ENCODE measurements at regions not wholly inside any gene's neighbourhood (a gene's known extent, or its start where the extent isn't known, plus 50 kb on each side); places are given as distances from the start of the nearest gene placed in this dataset.
A peak's percentile ranks its signal among the peaks of the same experiment; 100 is the strongest.
"Not testable (repeated sequence)": the region's sequence is repeated elsewhere in the genome, so short reads cannot be mapped to it uniquely, and the experiment has no call there.

DNA sequence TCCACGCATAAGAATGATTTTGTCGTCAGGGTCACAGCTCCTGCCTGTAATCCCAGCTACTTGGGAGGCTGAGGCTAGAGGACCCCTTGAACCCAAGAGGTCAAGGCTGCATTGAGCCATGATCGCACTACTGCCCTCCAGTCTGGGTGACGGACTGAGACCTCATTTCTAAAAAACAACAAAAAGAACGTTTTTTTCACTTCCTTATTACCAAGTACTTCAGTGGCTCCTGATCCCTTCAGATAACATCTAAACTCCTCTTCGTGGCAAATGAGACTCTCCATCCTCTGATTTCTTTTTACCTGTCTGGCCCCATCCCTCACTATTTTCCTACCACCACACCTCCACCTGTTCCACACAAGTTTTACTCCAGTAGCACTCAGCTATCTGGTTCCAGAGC is 105.4 kb upstream of the TLK1 start:
- H3K27me3 ChIP-seq (ENCODE audit: control insufficient read depth in 1 of 2, insufficient read depth in 2 of 2, low read length in 2 of 2) = no peaks in the 10 kb centered on the region
- no peak overlapping the region for H3K9ac ChIP-seq (ENCODE audit: low read length in 2 of 2)
- no peaks in the 10 kb centered on the region for H3K4me1 ChIP-seq (ENCODE audit: control insufficient read depth, insufficient read depth, low read length)
- H3K36me3 ChIP-seq (ENCODE audit: control insufficient read depth in 2 of 2, insufficient read depth in 2 of 2, low read length in 2 of 2) = no peaks in the 10 kb centered on the region
- H3K27ac ChIP-seq (ENCODE audit: low read length) = no peak overlapping the region
- H3K4me3 ChIP-seq (ENCODE audit: low read length in 2 of 2) = no peak overlapping the region
- no peaks in the 10 kb centered on the region for H3K9me3 ChIP-seq (ENCODE audit: control insufficient read depth in 2 of 2, low read length in 2 of 2)

DNA sequence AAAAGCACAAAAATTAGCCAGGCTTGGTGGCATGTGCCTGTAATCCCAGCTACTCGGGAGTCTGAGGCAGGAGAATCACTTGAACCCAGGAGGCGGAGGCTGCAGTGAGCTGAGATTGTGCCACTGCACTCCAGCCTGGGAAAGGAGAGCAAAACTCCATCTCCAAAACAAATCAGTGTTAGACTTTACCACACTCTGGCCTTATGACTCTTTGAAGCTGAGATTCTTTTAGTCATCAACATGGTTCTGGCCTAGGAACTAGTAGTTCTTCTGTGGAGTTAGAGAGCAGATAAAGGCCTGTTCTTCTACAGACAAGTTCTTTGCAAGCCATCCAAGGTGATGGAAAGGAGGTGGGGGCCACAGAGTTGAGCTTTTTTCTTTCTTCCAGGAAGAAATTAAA is 100.8 kb upstream of the TLK1 start:
- H3K9me3 ChIP-seq (ENCODE audit: control insufficient read depth in 2 of 2, low read length in 2 of 2); H3K27me3 ChIP-seq (ENCODE audit: control insufficient read depth in 1 of 2, insufficient read depth in 2 of 2, low read length in 2 of 2); H3K4me1 ChIP-seq (ENCODE audit: control insufficient read depth, insufficient read depth, low read length); H3K4me3 ChIP-seq (ENCODE audit: low read length in 2 of 2); H3K36me3 ChIP-seq (ENCODE audit: control insufficient read depth in 2 of 2, insufficient read depth in 2 of 2, low read length in 2 of 2); H3K9ac ChIP-seq (ENCODE audit: low read length in 2 of 2): not testable (repeated sequence)
- H3K27ac ChIP-seq (ENCODE audit: low read length) = peak overlapping the region; percentile 42

DNA sequence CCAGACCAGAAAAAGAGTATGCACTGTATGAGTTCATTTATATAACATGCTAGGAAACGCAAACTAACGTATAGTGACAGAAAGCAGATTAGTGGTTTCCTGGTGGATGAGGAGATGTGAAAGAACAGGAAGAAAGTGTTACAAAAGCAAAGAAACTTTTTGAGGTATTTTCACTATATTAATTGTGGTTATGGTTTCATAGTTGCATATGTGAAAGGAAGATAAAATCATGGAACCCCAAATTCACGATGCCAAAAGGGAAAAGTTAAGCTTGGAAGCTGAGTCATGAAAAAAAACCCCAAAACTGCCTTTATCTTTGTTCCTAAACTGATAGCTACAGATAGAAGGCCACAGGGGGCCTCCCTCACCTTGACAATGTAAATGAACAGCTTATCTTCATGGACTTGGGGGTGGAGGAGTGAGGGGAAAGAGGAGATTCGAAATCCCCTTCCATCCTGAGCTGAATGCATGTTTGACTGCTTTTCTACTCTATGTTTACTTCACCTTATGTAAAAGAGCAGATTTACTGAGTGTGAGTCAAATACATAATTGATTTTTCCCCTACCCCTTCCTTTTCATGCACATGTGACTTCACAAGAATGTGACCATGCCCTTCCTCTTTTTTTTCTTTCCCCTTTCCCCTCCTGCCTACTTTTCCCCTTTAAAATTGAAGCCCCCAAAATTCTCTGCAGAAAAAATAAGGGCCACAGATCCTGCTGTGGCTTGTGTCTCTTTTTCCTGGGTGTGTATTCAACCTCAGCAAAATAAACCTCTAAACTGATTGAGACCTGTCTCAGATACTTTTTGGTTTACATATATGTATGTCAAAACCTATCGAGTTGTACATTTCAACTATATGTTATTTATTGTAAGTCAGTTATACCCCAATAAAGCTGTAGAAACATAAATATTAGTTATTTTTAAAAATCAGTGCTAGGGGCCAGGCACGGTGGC is 100.1 kb upstream of the TLK1 start:
- no peaks in the 10 kb centered on the region for H3K4me1 ChIP-seq (ENCODE audit: control insufficient read depth, insufficient read depth, low read length)
- no peak overlapping the region for H3K9ac ChIP-seq (ENCODE audit: low read length in 2 of 2)
- H3K4me3 ChIP-seq (ENCODE audit: low read length in 2 of 2) = no peak overlapping the region
- H3K36me3 ChIP-seq (ENCODE audit: control insufficient read depth in 2 of 2, insufficient read depth in 2 of 2, low read length in 2 of 2) = no peaks in the 10 kb centered on the region
- H3K9me3 ChIP-seq (ENCODE audit: control insufficient read depth in 2 of 2, low read length in 2 of 2) = no peaks in the 10 kb centered on the region
- no peaks in the 10 kb centered on the region for H3K27me3 ChIP-seq (ENCODE audit: control insufficient read depth in 1 of 2, insufficient read depth in 2 of 2, low read length in 2 of 2)
- H3K27ac ChIP-seq (ENCODE audit: low read length) = no peak overlapping the region

DNA sequence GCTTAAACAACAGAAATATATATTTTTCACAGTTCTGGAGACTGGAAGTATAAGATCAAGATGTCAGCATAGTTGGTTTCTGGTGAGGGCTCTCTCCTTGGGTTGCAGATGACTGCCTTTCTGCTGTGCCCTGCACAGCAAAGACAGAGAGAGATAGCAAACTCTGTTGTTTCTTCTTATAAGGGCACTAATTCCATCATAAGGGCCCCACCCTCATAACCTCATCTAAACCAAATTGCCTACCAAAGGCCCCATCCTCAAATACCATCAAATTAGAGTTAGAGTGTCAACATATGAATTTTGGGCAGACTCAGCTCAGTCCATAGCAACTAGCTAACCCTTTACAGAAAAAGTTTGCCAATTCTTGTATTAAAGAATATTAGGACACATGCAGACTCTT is 94.0 kb upstream of the TLK1 start:
- H3K9me3 ChIP-seq (ENCODE audit: control insufficient read depth in 2 of 2, low read length in 2 of 2) = peaks cover 0 to 3% of the 10 kb centered on the region in 2 donors
- H3K9ac ChIP-seq (ENCODE audit: low read length in 2 of 2) = no peak overlapping the region
- no peak overlapping the region for H3K4me3 ChIP-seq (ENCODE audit: low read length in 2 of 2)
- H3K27ac ChIP-seq (ENCODE audit: low read length) = peak overlapping the region; percentile 71
- H3K4me1 ChIP-seq (ENCODE audit: control insufficient read depth, insufficient read depth, low read length) = peaks cover 9% of the 10 kb centered on the region
- H3K36me3 ChIP-seq (ENCODE audit: control insufficient read depth in 2 of 2, insufficient read depth in 2 of 2, low read length in 2 of 2) = no peaks in the 10 kb centered on the region
- H3K27me3 ChIP-seq (ENCODE audit: control insufficient read depth in 1 of 2, insufficient read depth in 2 of 2, low read length in 2 of 2) = no peaks in the 10 kb centered on the region

DNA sequence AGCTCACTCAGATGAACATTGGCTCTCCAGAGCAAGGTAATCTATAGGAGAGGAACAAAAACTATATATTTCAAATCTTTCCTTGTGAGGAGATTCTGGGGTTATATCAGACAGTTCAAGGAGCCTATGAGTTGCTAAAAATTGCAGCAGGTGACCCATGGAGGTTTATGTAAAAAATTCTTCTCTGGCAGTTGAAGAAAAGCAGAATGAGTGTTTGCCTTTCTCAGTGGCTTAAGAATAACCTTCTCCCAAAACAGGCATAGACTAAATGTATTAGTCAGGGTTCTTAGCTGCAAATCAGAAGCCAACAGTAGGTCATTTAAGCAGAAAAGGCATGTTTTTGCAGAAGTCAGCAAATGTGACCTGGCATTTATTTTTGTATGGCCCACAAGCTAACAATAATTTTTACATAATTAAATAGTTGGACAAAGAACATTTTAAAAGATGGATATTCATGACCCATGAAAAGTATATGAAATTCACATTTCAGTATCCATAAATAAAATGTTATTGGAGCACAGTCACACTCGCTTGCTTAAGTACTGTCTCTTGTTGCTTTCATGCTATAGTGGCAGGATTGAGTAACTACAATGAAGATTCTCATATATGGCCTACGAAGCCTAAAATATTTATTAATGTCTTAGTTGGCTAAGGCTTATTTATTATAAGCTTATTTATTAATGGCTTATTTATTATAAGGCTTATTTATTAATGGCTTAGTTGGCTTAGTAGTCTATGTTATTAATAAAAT is 93.4 kb upstream of the TLK1 start:
- H3K4me3 ChIP-seq (ENCODE audit: low read length in 2 of 2) = peak overlapping the region in 1 of 2 donors; percentile 23
- peaks cover 0 to 3% of the 10 kb centered on the region in 2 donors for H3K9me3 ChIP-seq (ENCODE audit: control insufficient read depth in 2 of 2, low read length in 2 of 2)
- peak overlapping the region; percentile 63 for H3K27ac ChIP-seq (ENCODE audit: low read length)
- H3K36me3 ChIP-seq (ENCODE audit: control insufficient read depth in 2 of 2, insufficient read depth in 2 of 2, low read length in 2 of 2) = no peaks in the 10 kb centered on the region
- H3K9ac ChIP-seq (ENCODE audit: low read length in 2 of 2) = no peak overlapping the region
- H3K4me1 ChIP-seq (ENCODE audit: control insufficient read depth, insufficient read depth, low read length) = peaks cover 9% of the 10 kb centered on the region
- no peaks in the 10 kb centered on the region for H3K27me3 ChIP-seq (ENCODE audit: control insufficient read depth in 1 of 2, insufficient read depth in 2 of 2, low read length in 2 of 2)

DNA sequence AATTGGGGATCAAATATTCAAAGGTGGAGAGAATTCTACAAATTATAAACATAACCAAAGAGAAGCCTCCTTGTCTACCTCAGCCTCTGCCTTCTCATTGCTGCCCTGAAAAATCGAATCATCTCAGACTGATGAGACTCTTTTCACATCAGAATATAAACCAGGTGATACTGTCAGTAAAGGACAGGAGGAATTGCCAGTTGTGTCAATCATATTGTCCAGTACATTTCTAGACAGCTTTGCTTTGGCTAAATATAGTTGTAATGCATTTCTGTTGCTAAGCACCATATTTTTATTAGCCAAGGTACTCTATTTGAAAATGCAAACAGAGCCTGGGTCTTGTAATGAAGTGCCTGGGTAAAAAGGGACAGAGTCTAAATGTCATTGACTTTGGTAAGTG is 92.6 kb upstream of the TLK1 start:
- Histone ChIP-seq H3K27me3 (ENCODE audit: control insufficient read depth in 1 of 2, insufficient read depth in 2 of 2, low read length in 2 of 2) (no peaks in the 10 kb centered on the region), H3K36me3 (ENCODE audit: control insufficient read depth in 2 of 2, insufficient read depth in 2 of 2, low read length in 2 of 2) (no peaks in the 10 kb centered on the region), H3K27ac (ENCODE audit: low read length) (peak overlapping the region; percentile 63), H3K4me3 (ENCODE audit: low read length in 2 of 2) (peak overlapping the region in 1 of 2 donors; percentile 23), H3K4me1 (ENCODE audit: control insufficient read depth, insufficient read depth, low read length) (peaks cover 9% of the 10 kb centered on the region), H3K9ac (ENCODE audit: low read length in 2 of 2) (no peak overlapping the region), H3K9me3 (ENCODE audit: control insufficient read depth in 2 of 2, low read length in 2 of 2) (peaks cover 0 to 3% of the 10 kb centered on the region in 2 donors)

DNA sequence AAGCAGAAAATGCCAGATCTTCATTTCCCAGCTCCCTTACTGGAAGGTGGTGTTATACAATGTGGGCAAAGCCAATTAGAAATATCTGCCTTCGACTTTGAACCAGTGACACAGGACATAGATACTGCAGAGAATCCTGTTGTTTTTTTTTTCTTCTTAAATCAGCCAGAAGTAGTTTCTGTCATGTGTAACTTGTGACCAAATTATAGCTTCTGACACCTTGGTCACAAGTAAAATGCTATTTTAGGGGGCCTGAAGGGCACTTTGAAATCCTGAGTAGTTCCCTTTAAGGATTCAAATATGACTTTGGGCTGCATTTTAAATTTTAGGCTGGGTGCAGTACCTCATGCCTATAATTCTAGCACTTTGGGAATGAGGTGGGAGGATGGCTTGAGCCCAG is 89.0 kb upstream of the TLK1 start:
- H3K9me3 ChIP-seq (ENCODE audit: control insufficient read depth in 2 of 2, low read length in 2 of 2) = peaks cover 0 to 3% of the 10 kb centered on the region in 2 donors

DNA sequence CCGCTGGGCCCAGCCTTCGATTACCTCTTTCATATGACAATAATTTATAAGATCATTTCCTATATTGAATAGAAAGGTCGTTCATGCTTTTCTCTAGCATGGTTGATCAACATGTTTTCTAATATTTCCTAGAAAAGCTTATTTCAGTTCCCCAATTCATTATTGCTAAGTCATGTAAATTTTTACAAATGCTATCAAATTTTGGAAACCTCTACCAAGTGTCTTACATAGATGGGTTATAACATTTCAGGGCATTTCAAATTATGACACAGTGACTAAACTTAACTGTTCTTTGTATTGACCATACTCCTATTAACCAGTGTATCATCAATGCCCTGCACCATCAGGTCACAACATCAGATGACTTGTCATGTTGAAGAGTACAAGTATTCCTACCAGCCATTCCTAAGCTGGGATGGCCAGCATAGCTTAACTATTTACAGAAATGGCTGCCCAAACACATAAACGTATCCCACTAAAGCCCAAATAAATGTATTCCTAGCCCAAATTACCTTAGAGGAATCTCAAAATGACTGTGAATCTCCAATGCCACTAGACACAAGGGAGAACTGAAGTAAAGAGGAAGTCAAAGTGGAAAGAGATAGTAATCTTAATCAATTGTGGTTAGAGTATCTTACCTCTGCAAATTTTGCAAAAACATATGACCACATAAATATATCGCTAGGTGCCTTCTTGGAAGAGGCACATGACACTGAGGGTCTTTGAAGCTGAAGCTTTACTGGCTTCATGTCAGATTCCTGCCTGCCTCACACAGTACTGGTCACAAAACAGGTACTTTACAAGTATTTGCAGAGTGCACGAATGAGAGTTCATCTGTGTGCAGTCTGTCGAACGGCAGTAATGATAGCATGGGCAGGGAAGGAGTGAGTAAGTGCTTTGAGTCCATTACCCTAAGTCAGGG is 87.3 kb upstream of the TLK1 start:
- Histone ChIP-seq H3K27me3 (ENCODE audit: control insufficient read depth in 1 of 2, insufficient read depth in 2 of 2, low read length in 2 of 2) (no peaks in the 10 kb centered on the region), H3K9me3 (ENCODE audit: control insufficient read depth in 2 of 2, low read length in 2 of 2) (peaks cover 0 to 3% of the 10 kb centered on the region in 2 donors), H3K36me3 (ENCODE audit: control insufficient read depth in 2 of 2, insufficient read depth in 2 of 2, low read length in 2 of 2) (no peaks in the 10 kb centered on the region), H3K4me3 (ENCODE audit: low read length in 2 of 2) (no peak overlapping the region), H3K4me1 (ENCODE audit: control insufficient read depth, insufficient read depth, low read length) (peaks cover 1% of the 10 kb centered on the region), H3K9ac (ENCODE audit: low read length in 2 of 2) (no peak overlapping the region), H3K27ac (ENCODE audit: low read length) (no peak overlapping the region)

More for the DNA sequence above, 89.0 kb upstream of the TLK1 start:
- Histone ChIP-seq H3K4me3 (ENCODE audit: low read length in 2 of 2) (no peak overlapping the region), H3K27me3 (ENCODE audit: control insufficient read depth in 1 of 2, insufficient read depth in 2 of 2, low read length in 2 of 2) (no peaks in the 10 kb centered on the region), H3K9ac (ENCODE audit: low read length in 2 of 2) (no peak overlapping the region), H3K27ac (ENCODE audit: low read length) (no peak overlapping the region), H3K36me3 (ENCODE audit: control insufficient read depth in 2 of 2, insufficient read depth in 2 of 2, low read length in 2 of 2) (no peaks in the 10 kb centered on the region), H3K4me1 (ENCODE audit: control insufficient read depth, insufficient read depth, low read length) (peaks cover 9% of the 10 kb centered on the region)

DNA sequence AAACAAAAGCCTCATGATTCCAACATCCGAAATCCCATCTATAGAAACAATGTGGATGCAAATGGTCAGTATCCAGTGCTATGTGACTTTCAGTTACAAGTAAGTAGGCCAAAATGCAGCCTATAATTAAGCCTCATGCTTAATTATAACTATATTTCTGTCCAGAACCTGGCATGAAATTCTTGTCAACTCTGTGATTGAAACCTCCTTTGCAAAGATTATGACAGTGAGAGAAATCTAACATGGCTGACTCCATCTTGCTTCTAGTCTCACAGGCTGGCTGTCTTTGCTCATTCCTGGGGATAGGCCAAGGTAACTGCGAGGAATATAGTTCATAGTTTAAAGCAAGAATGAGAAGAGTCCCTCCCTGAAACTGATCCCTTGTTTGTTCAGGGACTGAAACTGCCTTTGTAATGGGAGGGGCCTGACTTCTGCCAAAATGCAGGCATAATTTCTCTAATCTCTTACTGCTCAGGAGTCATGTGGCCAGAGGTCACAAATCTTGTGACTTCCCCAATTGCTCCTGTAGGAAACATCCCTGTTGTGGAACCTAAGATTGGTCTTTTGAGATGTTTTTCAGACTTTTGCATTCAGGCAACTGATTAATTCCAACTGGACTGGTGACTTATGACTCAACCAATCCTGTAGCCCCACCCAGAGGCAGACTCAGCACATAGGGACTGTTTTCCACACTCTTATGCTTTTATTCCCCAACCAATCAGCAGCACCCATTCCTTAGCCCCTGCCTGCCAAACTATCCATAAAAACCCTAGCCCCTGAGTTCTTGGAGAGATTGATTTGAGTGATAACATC is 84.5 kb upstream of the TLK1 start:
- H3K9me3 ChIP-seq (ENCODE audit: control insufficient read depth in 2 of 2, low read length in 2 of 2) = peaks cover 0 to 3% of the 10 kb centered on the region in 2 donors
- no peaks in the 10 kb centered on the region for H3K36me3 ChIP-seq (ENCODE audit: control insufficient read depth in 2 of 2, insufficient read depth in 2 of 2, low read length in 2 of 2)
- no peak overlapping the region for H3K9ac ChIP-seq (ENCODE audit: low read length in 2 of 2)
- H3K27me3 ChIP-seq (ENCODE audit: control insufficient read depth in 1 of 2, insufficient read depth in 2 of 2, low read length in 2 of 2) = no peaks in the 10 kb centered on the region
- no peaks in the 10 kb centered on the region for H3K4me1 ChIP-seq (ENCODE audit: control insufficient read depth, insufficient read depth, low read length)
- no peak overlapping the region for H3K4me3 ChIP-seq (ENCODE audit: low read length in 2 of 2)
- H3K27ac ChIP-seq (ENCODE audit: low read length) = no peak overlapping the region
